ENCODE measurements at regions not wholly inside any gene's neighbourhood (a gene's known extent, or its start where the extent isn't known, plus 50 kb on each side); places are given as distances from the start of the nearest gene placed in this dataset.

- no peak for DNase-seq (ENCODE audit: low read depth)
- TF ChIP-seq CTCF (conservative IDR thresholded peaks at IDR 0.05; ENCODE audit: control insufficient read depth, insufficient read depth, low read depth, low read length), result no peak
- H3K4me3 ChIP-seq (ENCODE audit: control insufficient read depth, low read depth, low read length), result no peak overlapping the region
These were observed 70.5 kb upstream of the SPRY4 start for GRCh38 chr5:142395334-142395733.

GRCh38 chr5:142391058-142391845 is 66.4 kb upstream of the SPRY4 start:
- TF ChIP-seq CTCF (conservative IDR thresholded peaks at IDR 0.05; ENCODE audit: control insufficient read depth, insufficient read depth, low read depth, low read length), result no peak
- H3K4me3 ChIP-seq (ENCODE audit: control insufficient read depth, low read depth, low read length), result no peak overlapping the region

GRCh38 chr5:142390334-142390733 is 65.5 kb upstream of the SPRY4 start:
- DNase-seq (ENCODE audit: low read depth), result no peak
- no peak overlapping the region for H3K4me3 ChIP-seq (ENCODE audit: control insufficient read depth, low read depth, low read length)

More at GRCh38 chr5:142391058-142391845, 66.4 kb upstream of the SPRY4 start:
- no peak for DNase-seq (ENCODE audit: low read depth)

GRCh38 chr5:142388696-142389095 is 63.9 kb upstream of the SPRY4 start:
- TF ChIP-seq CTCF (conservative IDR thresholded peaks at IDR 0.05; ENCODE audit: control insufficient read depth, insufficient read depth, low read depth, low read length), result no peak
- no peak overlapping the region for H3K4me3 ChIP-seq (ENCODE audit: control insufficient read depth, low read depth, low read length)
- peak; percentile 33 for DNase-seq (ENCODE audit: low read depth)

More at GRCh38 chr5:142390334-142390733, 65.5 kb upstream of the SPRY4 start:
- no peak for TF ChIP-seq CTCF (conservative IDR thresholded peaks at IDR 0.05; ENCODE audit: control insufficient read depth, insufficient read depth, low read depth, low read length)

GRCh38 chr5:142387024-142387682 is 62.3 kb upstream of the SPRY4 start:
- H3K4me3 ChIP-seq (ENCODE audit: control insufficient read depth, low read depth, low read length), result no peak overlapping the region
- no peak for TF ChIP-seq CTCF (conservative IDR thresholded peaks at IDR 0.05; ENCODE audit: control insufficient read depth, insufficient read depth, low read depth, low read length)
- DNase-seq (ENCODE audit: low read depth), result no peak

- TF ChIP-seq CTCF (conservative IDR thresholded peaks at IDR 0.05; ENCODE audit: control insufficient read depth, insufficient read depth, low read depth, low read length), result no peak
- no peak overlapping the region for H3K4me3 ChIP-seq (ENCODE audit: control insufficient read depth, low read depth, low read length)
- peak; percentile 19 for DNase-seq (ENCODE audit: low read depth)
These were observed 61.6 kb upstream of the SPRY4 start for GRCh38 chr5:142386137-142387023.
